AG04449 (cell line): ENCODE measurements at regions not wholly inside any gene's neighbourhood (a gene's known extent, or its start where the extent isn't known, plus 50 kb on each side); places are given as distances from the start of the nearest gene placed in this dataset.

Experiments used
- CTCF ChIA-PET: fragments of 350-600 bp; formaldehyde crosslinking; extraction: SDS; loops from one replicate; lab custom pipeline; 2021; ENCODE audit warnings: antibody characterized with exemption; lab: Yijun Ruan, JAX
- POLR2A ChIA-PET: fragments of 400-600, 350-600 bp; formaldehyde crosslinking; extraction: SDS; loops from one replicate; lab custom pipeline; 2020; ENCODE audit warnings: antibody characterized with exemption, inconsistent platforms; lab: Yijun Ruan, JAX
- DNase-seq: peaks from one replicate; pipeline ENCODE4 v3.0.0-alpha.2; 2010; ENCODE audit warnings: low read depth, low spot score
- H3K4me3 ChIP-seq: 2 replicates; pipeline ENCODE4 v1.5.1; 2011; ENCODE audit warnings: low read depth, mild to moderate bottlenecking, control low read depth, low read length
- TF ChIP-seq, protein P1 (sequence below): IDR thresholded peaks from one replicate; pipeline ENCODE4 v1.5.1; 2011; ENCODE audit warnings: mild to moderate bottlenecking, moderate library complexity, low read length, control low read depth, inconsistent platforms; ENCODE audit not compliant: insufficient read depth; ENCODE audit errors: missing control alignments

DNA sequence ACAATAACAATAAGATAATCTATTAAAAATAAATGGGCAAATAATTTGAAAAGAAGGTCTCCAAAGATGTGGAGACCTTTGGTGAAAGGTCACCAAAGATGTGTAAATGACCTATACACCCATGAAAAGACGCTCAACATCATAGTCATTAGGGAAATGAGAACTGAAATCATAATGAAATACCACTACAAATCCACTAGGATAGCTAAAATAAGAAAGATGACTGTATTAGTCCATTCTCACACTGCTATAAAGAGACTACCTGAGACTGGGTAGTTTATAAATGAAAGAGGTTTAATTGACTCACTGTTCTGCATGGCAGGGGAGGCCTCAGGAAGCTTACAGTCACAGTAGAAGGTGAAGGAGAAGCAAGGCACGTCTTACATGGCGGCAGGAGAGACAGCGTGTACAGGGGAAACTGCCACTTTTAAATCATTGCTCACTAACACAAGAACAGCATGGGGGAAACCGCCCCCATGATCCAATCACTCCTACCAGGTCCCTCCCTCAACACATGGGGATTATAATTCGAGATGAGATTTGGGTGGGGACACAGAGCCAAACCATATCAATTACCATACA lies 339.6 kb downstream of the ENC1 start:
- POLR2A ChIA-PET, result no interaction called here

GRCh38 chr5:74299833-74300232 lies 340.7 kb downstream of the ENC1 start:
- ChIA-PET CTCF (no interaction called here), POLR2A (no interaction called here)
- no peak for DNase-seq
- H3K4me3 ChIP-seq, result no peak overlapping the region
- TF ChIP-seq, protein P1, sequence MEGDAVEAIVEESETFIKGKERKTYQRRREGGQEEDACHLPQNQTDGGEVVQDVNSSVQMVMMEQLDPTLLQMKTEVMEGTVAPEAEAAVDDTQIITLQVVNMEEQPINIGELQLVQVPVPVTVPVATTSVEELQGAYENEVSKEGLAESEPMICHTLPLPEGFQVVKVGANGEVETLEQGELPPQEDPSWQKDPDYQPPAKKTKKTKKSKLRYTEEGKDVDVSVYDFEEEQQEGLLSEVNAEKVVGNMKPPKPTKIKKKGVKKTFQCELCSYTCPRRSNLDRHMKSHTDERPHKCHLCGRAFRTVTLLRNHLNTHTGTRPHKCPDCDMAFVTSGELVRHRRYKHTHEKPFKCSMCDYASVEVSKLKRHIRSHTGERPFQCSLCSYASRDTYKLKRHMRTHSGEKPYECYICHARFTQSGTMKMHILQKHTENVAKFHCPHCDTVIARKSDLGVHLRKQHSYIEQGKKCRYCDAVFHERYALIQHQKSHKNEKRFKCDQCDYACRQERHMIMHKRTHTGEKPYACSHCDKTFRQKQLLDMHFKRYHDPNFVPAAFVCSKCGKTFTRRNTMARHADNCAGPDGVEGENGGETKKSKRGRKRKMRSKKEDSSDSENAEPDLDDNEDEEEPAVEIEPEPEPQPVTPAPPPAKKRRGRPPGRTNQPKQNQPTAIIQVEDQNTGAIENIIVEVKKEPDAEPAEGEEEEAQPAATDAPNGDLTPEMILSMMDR, result no peak

More for the DNA sequence above, 339.6 kb downstream of the ENC1 start:
- CTCF ChIA-PET, result no interaction called here
- TF ChIP-seq, protein P1, result no peak
- no peak for DNase-seq
- H3K4me3 ChIP-seq, result no peak overlapping the region

DNA sequence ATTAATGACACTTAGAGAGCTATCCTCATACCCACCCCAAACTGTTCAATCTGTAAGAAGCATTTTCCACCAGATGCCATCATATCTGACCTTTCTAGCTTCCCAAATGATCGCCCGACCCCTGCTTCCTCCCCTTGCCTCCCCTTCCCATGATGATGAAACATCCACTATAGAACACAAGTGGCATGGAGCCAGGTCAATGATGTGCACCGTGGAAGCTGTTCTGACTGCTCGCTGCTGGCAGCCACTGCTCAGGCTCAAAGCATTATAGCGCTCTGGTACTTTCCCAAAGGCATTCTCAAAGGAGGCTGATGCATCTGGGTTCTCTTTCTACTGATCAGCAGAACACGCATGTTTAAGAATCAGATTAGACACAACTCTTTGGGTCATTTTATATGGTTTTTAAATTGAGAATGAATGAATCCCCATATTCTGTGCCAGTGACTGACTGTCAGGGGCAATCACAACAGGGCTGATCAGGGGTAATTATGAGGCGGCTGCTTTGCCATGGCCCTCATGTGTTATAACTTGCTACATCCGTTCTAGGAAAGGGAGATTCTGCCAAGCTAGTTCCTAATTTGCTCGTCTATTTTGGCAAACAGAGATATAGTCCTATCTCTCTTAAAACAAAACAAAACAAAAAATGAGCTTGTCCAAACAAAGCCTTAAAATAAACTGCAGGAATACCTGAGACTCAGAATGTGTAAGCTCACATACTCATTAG lies 343.7 kb downstream of the ENC1 start:
- CTCF ChIA-PET, result interaction anchor here (2.1 kb wide), 1 partner anchor 13 kb away, joined by 8 read pairs; no protein-coding TSS in a partner anchor
- DNase-seq, result no peak
- POLR2A ChIA-PET, result interaction anchor here (1.3 kb wide), 1 partner anchor 344 kb away, joined by 4 read pairs; the partner anchor contains the start of gene ENC1
- TF ChIP-seq, protein P1, result no peak
- H3K4me3 ChIP-seq, result no peak overlapping the region

GRCh38 chr5:74295676-74296075 lies 344.9 kb downstream of the ENC1 start:
- no peak overlapping the region for H3K4me3 ChIP-seq
- TF ChIP-seq, protein P1, result no peak
- POLR2A ChIA-PET, result interaction anchor here (1.3 kb wide), 1 partner anchor 345 kb away, joined by 4 read pairs; the partner anchor contains the start of gene ENC1
- CTCF ChIA-PET, result interaction anchor here (1.0 to 1.3 kb wide), 2 partner anchors 15 to 344 kb away, joined by 3 read pairs; no protein-coding TSS in a partner anchor
- DNase-seq, result no peak

- H3K4me3 ChIP-seq, result no peak overlapping the region
- ChIA-PET POLR2A (no interaction called here), CTCF (interaction anchor here (1.0 to 1.3 kb wide), 2 partner anchors 16 to 345 kb away, joined by 3 read pairs; no protein-coding TSS in a partner anchor)
- DNase-seq, result no peak
- TF ChIP-seq, protein P1, result no peak
Measured at GRCh38 chr5:74295141-74295540, 345.4 kb downstream of the ENC1 start.

GRCh38 chr5:74294231-74294705 lies 346.3 kb downstream of the ENC1 start:
- ChIA-PET POLR2A (no interaction called here), CTCF (interaction anchor here (0.9 to 1.3 kb wide), 2 partner anchors 9 to 346 kb away, joined by 3 read pairs; no protein-coding TSS in a partner anchor)
- DNase-seq, result no peak
- H3K4me3 ChIP-seq, result no peak overlapping the region
- TF ChIP-seq, protein P1, result no peak
